ENCODE measurements at regions not wholly inside any gene's neighbourhood (a gene's known extent, or its start where the extent isn't known, plus 50 kb on each side); places are given as distances from the start of the nearest gene placed in this dataset.

DNA sequence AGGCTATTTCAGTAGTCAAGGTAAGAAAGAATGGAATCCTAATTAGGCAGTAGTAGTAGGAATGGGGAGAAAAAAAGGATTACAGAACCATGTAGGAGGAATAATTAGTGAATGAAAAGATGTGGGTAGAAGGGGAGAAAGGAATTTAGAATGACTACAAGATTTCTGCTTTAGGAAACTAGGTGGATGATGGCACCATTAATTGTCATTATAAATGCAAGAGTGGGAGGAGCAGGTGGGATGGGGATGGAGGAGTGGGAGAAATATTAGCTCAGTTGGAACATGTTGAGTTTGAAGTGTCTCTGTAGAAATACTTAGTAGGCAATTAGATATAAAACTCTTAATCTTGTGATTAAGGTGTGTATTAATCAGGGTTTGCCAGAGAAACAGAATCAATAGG, 50.0 kb upstream of the C21orf91 start:
- TF ChIP-seq, protein P1, sequence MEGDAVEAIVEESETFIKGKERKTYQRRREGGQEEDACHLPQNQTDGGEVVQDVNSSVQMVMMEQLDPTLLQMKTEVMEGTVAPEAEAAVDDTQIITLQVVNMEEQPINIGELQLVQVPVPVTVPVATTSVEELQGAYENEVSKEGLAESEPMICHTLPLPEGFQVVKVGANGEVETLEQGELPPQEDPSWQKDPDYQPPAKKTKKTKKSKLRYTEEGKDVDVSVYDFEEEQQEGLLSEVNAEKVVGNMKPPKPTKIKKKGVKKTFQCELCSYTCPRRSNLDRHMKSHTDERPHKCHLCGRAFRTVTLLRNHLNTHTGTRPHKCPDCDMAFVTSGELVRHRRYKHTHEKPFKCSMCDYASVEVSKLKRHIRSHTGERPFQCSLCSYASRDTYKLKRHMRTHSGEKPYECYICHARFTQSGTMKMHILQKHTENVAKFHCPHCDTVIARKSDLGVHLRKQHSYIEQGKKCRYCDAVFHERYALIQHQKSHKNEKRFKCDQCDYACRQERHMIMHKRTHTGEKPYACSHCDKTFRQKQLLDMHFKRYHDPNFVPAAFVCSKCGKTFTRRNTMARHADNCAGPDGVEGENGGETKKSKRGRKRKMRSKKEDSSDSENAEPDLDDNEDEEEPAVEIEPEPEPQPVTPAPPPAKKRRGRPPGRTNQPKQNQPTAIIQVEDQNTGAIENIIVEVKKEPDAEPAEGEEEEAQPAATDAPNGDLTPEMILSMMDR (IDR thresholded peaks at IDR 0.05), result no peak
- TF ChIP-seq POLR2A (IDR thresholded peaks at IDR 0.05), result no peak

Measured in lower leg skin (tissue), 3 donors.